ENCODE measurements at regions not wholly inside any gene's neighbourhood (a gene's known extent, or its start where the extent isn't known, plus 50 kb on each side); places are given as distances from the start of the nearest gene placed in this dataset.

- no peak for TF ChIP-seq CTCF (IDR thresholded peaks at IDR 0.05; ENCODE audit: low read depth, low read length, poor library complexity, severe bottlenecking)
- TF ChIP-seq EZH2phosphoT487 (IDR thresholded peaks at IDR 0.05; ENCODE audit: borderline replicate concordance, low read length) = no peak
These were observed 102.2 kb upstream of the IFNG-AS1 start for GRCh38 chr12:67887065-67887464.
